Trophoblast cell (in vitro differentiated cells and primary cell): ENCODE measurements at regions not wholly inside any gene's neighbourhood (a gene's known extent, or its start where the extent isn't known, plus 50 kb on each side); places are given as distances from the start of the nearest gene placed in this dataset.
A peak's percentile ranks its signal among the peaks of the same experiment; 100 is the strongest.

Source experiments
- DNase-seq, 2 donors: peaks; one replicate each; pipeline ENCODE4 v3.0.0-alpha.2; 2016
- H2AFZ ChIP-seq: 2 replicates; pipeline ENCODE4 v1.6.1; 2013; ENCODE audit warnings: low read length, moderate library complexity, mild to moderate bottlenecking; ENCODE audit not compliant: insufficient read depth, poor library complexity
- H2AK5ac ChIP-seq: 2 replicates; pipeline ENCODE4 v1.6.1; 2013; ENCODE audit warnings: mild to moderate bottlenecking, low read length
- H2BK120ac ChIP-seq: 2 replicates; pipeline ENCODE4 v1.6.1; 2013; ENCODE audit warnings: low read length, mild to moderate bottlenecking, moderate library complexity; ENCODE audit not compliant: insufficient read depth, poor library complexity
- H2BK12ac ChIP-seq: 2 replicates; pipeline ENCODE4 v1.6.1; 2013; ENCODE audit warnings: mild to moderate bottlenecking, low read length, moderate library complexity
- H2BK5ac ChIP-seq: 2 replicates; pipeline ENCODE4 v1.6.1; 2013; ENCODE audit warnings: low read length, low read depth, moderate library complexity, mild to moderate bottlenecking; ENCODE audit not compliant: poor library complexity
- H3K14ac ChIP-seq: 2 replicates; pipeline ENCODE4 v1.6.1; 2013; ENCODE audit warnings: mild to moderate bottlenecking, low read length
- H3K18ac ChIP-seq: 2 replicates; pipeline ENCODE4 v1.6.1; 2013; ENCODE audit warnings: mild to moderate bottlenecking, low read length
- H3K23ac ChIP-seq: 2 replicates; pipeline ENCODE4 v1.6.1; 2013; ENCODE audit warnings: low read length
- H3K27ac ChIP-seq: 2 replicates; pipeline ENCODE4 v1.5.1; 2013; ENCODE audit warnings: low read depth, mild to moderate bottlenecking, inconsistent platforms, low read length, moderate library complexity
- H3K27me3 ChIP-seq: 2 replicates; pipeline ENCODE4 v1.6.1; 2013; ENCODE audit warnings: inconsistent platforms, mild to moderate bottlenecking, low read length, moderate library complexity; ENCODE audit not compliant: insufficient read depth
- H3K36me3 ChIP-seq, 2 experiments: 1 replicate in 1 of 2; 2 replicates in 1 of 2; pipeline ENCODE4 v1.6.1; 2013; ENCODE audit warnings: low read length in 2 of 2, mild to moderate bottlenecking in 2 of 2, moderate library complexity in 1 of 2; ENCODE audit not compliant: insufficient read depth in 2 of 2, control insufficient read depth in 1 of 2
- H3K4ac ChIP-seq: 2 replicates; pipeline ENCODE4 v1.6.1; 2013; ENCODE audit warnings: low read depth, mild to moderate bottlenecking, low read length, moderate library complexity
- H3K4me1 ChIP-seq, 2 experiments: 1 replicate in 1 of 2; 2 replicates in 1 of 2; pipeline ENCODE4 v1.6.1; 2013; ENCODE audit warnings: low read length in 2 of 2, mild to moderate bottlenecking in 2 of 2, moderate library complexity in 1 of 2; ENCODE audit not compliant: insufficient read depth in 2 of 2, control insufficient read depth in 1 of 2
- H3K4me2 ChIP-seq: 2 replicates; pipeline ENCODE4 v1.6.1; 2013; ENCODE audit warnings: inconsistent platforms, mild to moderate bottlenecking, low read length, moderate library complexity
- H3K4me3 ChIP-seq: 2 replicates; pipeline ENCODE4 v1.5.1; 2013; ENCODE audit warnings: mild to moderate bottlenecking, low read depth, low read length, inconsistent platforms
- H3K79me1 ChIP-seq: one replicate; pipeline ENCODE4 v1.6.1; 2013; ENCODE audit warnings: low read length
- H3K79me2 ChIP-seq: 2 replicates; pipeline ENCODE4 v1.6.1; 2013; ENCODE audit warnings: low read length, mild to moderate bottlenecking; ENCODE audit not compliant: control insufficient read depth, insufficient read depth, poor library complexity
- H3K9ac ChIP-seq: 2 replicates; pipeline ENCODE4 v1.6.1; 2013; ENCODE audit warnings: mild to moderate bottlenecking, low read length
- H3K9me3 ChIP-seq: 2 replicates; pipeline ENCODE4 v1.6.1; 2013; ENCODE audit warnings: low read depth, mild to moderate bottlenecking, control low read depth, inconsistent platforms, low read length; ENCODE audit not compliant: insufficient read depth
- H4K12ac ChIP-seq: 2 replicates; pipeline ENCODE4 v1.6.1; 2013; ENCODE audit warnings: low read depth, mild to moderate bottlenecking, low read length, moderate library complexity
- H4K8ac ChIP-seq: 2 replicates; pipeline ENCODE4 v1.6.1; 2013; ENCODE audit warnings: low read depth, mild to moderate bottlenecking, low read length, moderate library complexity
- H4K91ac ChIP-seq: one replicate; pipeline ENCODE4 v1.6.1; 2013; ENCODE audit warnings: low read depth, mild to moderate bottlenecking, low read length, moderate library complexity
- WGBS: extraction: QIAGEN DNeasy Blood & Tissue Kit; methylation state at CpG from one replicate; pipeline ENCODE4 v1.1.7; 2013; ENCODE audit warnings: missing lambda C conversion rate; ENCODE audit not compliant: insufficient read length, insufficient coverage; ENCODE audit errors: extremely low coverage; 5-methylcytosine and 5-hydroxymethylcytosine counted together

- H2BK5ac ChIP-seq, result no peak overlapping the region
- H3K27me3 ChIP-seq, result no peaks in the 10 kb centered on the region
- no peak overlapping the region for H3K14ac ChIP-seq
- WGBS, result no CpG with 5 or more reads among the region's 6 CpGs
- no peak overlapping the region for H2AFZ ChIP-seq
- H3K4ac ChIP-seq, result no peak overlapping the region
- H3K9ac ChIP-seq, result no peak overlapping the region
- no peaks in the 10 kb centered on the region for H3K79me2 ChIP-seq
- H4K12ac ChIP-seq, result no peak overlapping the region
- no peak overlapping the region for H3K27ac ChIP-seq
- H2BK120ac ChIP-seq, result no peak overlapping the region
- H3K23ac ChIP-seq, result no peak overlapping the region
- H4K91ac ChIP-seq, result no peak overlapping the region
- H4K8ac ChIP-seq, result no peak overlapping the region
- peaks cover 4% of the 10 kb centered on the region for H3K79me1 ChIP-seq
- H3K18ac ChIP-seq, result no peak overlapping the region
- H2AK5ac ChIP-seq, result no peak overlapping the region
- no peak overlapping the region for H2BK12ac ChIP-seq
- H3K4me1 ChIP-seq, result peaks cover 8 to 14% of the 10 kb centered on the region in 2 experiments
- H3K4me2 ChIP-seq, result no peak overlapping the region
- no peaks in the 10 kb centered on the region for H3K9me3 ChIP-seq
- DNase-seq, result no peak
- no peaks in the 10 kb centered on the region for H3K36me3 ChIP-seq
- H3K4me3 ChIP-seq, result no peak overlapping the region
Observed at GRCh38 chr10:35928748-35929147, 286.7 kb upstream of the FZD8 start.

GRCh38 chr10:35927990-35928488 is 285.9 kb upstream of the FZD8 start:
- Histone ChIP-seq H3K27ac (peak overlapping the region; percentile 10), H3K23ac (no peak overlapping the region), H2AK5ac (no peak overlapping the region), H3K18ac (no peak overlapping the region), H3K4me2 (no peak overlapping the region), H3K9me3 (no peaks in the 10 kb centered on the region), H2BK12ac (no peak overlapping the region), H3K14ac (no peak overlapping the region), H4K91ac (no peak overlapping the region), H4K12ac (no peak overlapping the region), H4K8ac (no peak overlapping the region), H2BK120ac (no peak overlapping the region), H3K79me2 (no peaks in the 10 kb centered on the region), H3K79me1 (peaks cover 4% of the 10 kb centered on the region), H3K9ac (no peak overlapping the region), H2AFZ (no peak overlapping the region), H3K27me3 (no peaks in the 10 kb centered on the region), H3K36me3 (no peaks in the 10 kb centered on the region), H3K4me1 (peaks cover 8 to 14% of the 10 kb centered on the region in 2 experiments), H3K4me3 (no peak overlapping the region), H2BK5ac (no peak overlapping the region), H3K4ac (no peak overlapping the region)
- DNase-seq, result peak; percentile 19 to 60
- no CpG with 5 or more reads among the region's 9 CpGs for WGBS

GRCh38 chr10:35927341-35927740 is 285.2 kb upstream of the FZD8 start:
- H2AFZ ChIP-seq, result no peak overlapping the region
- peak overlapping the region; percentile 18 for H4K8ac ChIP-seq
- H2BK120ac ChIP-seq, result no peak overlapping the region
- no peak overlapping the region for H2BK5ac ChIP-seq
- no peaks in the 10 kb centered on the region for H3K79me2 ChIP-seq
- H2BK12ac ChIP-seq, result peak overlapping the region; percentile 77
- no peak overlapping the region for H3K4me2 ChIP-seq
- peaks cover 8 to 14% of the 10 kb centered on the region in 2 experiments for H3K4me1 ChIP-seq
- H3K9me3 ChIP-seq, result no peaks in the 10 kb centered on the region
- H3K18ac ChIP-seq, result no peak overlapping the region
- H3K23ac ChIP-seq, result no peak overlapping the region
- no peak overlapping the region for H4K12ac ChIP-seq
- no peak for DNase-seq
- no peaks in the 10 kb centered on the region for H3K27me3 ChIP-seq
- H3K4me3 ChIP-seq, result no peak overlapping the region
- H3K36me3 ChIP-seq, result no peaks in the 10 kb centered on the region
- H2AK5ac ChIP-seq, result peak overlapping the region; percentile 71
- no peak overlapping the region for H3K4ac ChIP-seq
- H3K9ac ChIP-seq, result no peak overlapping the region
- WGBS, result no CpG with 5 or more reads among the region's 7 CpGs
- H3K14ac ChIP-seq, result no peak overlapping the region
- peak overlapping the region; percentile 17 for H4K91ac ChIP-seq
- H3K27ac ChIP-seq, result no peak overlapping the region
- H3K79me1 ChIP-seq, result peaks cover 4% of the 10 kb centered on the region

GRCh38 chr10:35926846-35927245 is 284.8 kb upstream of the FZD8 start:
- no peak overlapping the region for H3K4ac ChIP-seq
- no peak overlapping the region for H3K4me3 ChIP-seq
- H2AFZ ChIP-seq, result no peak overlapping the region
- H2AK5ac ChIP-seq, result no peak overlapping the region
- H3K23ac ChIP-seq, result no peak overlapping the region
- no peaks in the 10 kb centered on the region for H3K79me2 ChIP-seq
- H3K79me1 ChIP-seq, result peaks cover 4% of the 10 kb centered on the region
- no peak for DNase-seq
- H2BK120ac ChIP-seq, result no peak overlapping the region
- H3K14ac ChIP-seq, result no peak overlapping the region
- no peak overlapping the region for H3K18ac ChIP-seq
- no CpG with 5 or more reads among the region's 1 CpG for WGBS
- H3K4me2 ChIP-seq, result no peak overlapping the region
- H3K4me1 ChIP-seq, result peaks cover 8 to 14% of the 10 kb centered on the region in 2 experiments
- H3K9me3 ChIP-seq, result no peaks in the 10 kb centered on the region
- no peak overlapping the region for H4K91ac ChIP-seq
- H2BK5ac ChIP-seq, result no peak overlapping the region
- no peak overlapping the region for H4K12ac ChIP-seq
- H3K27ac ChIP-seq, result no peak overlapping the region
- H3K9ac ChIP-seq, result no peak overlapping the region
- H3K27me3 ChIP-seq, result no peaks in the 10 kb centered on the region
- H4K8ac ChIP-seq, result no peak overlapping the region
- no peaks in the 10 kb centered on the region for H3K36me3 ChIP-seq
- H2BK12ac ChIP-seq, result no peak overlapping the region
